Peyer's patch (tissue), 4 donors: ENCODE measurements at regions not wholly inside any gene's neighbourhood (a gene's known extent, or its start where the extent isn't known, plus 50 kb on each side); places are given as distances from the start of the nearest gene placed in this dataset.

ENCODE experiments used
- DNase-seq, 3 donors: peaks; one replicate each; pipeline ENCODE4 v3.0.0-alpha.2; 2017 to 2019
- H3K27ac ChIP-seq, 4 donors: fragments of 200-600 bp; sonication (generic); one replicate each; pipeline ENCODE4 v1.5.1; 2016 to 2019
- H3K27me3 ChIP-seq, 2 donors: fragments of 200-600 bp; sonication (generic); one replicate each; pipeline ENCODE4 v1.5.1; 2019
- H3K36me3 ChIP-seq, 3 donors: fragments of 200-600 bp; sonication (generic); one replicate each; pipeline ENCODE4 v1.5.1; 2016 to 2019
- H3K4me1 ChIP-seq, 4 donors: fragments of 200-600 bp; sonication (generic); one replicate each; pipeline ENCODE4 v1.5.1; 2016 to 2019
- H3K4me3 ChIP-seq, 4 donors: fragments of 200-600 bp; sonication (generic); 1 replicate in 3 of 4; 2 replicates in 1 of 4; pipeline ENCODE4 v1.5.1; 2016 to 2019; ENCODE audit warnings: mild to moderate bottlenecking in 1 of 4
- H3K9me3 ChIP-seq, 4 donors: fragments of 200-600 bp; sonication (generic); one replicate each; pipeline ENCODE4 v1.5.1; 2016 to 2019; ENCODE audit warnings: mild to moderate bottlenecking in 1 of 4
- POLR2A ChIP-seq, 2 donors: fragments of 450-650 bp; IDR thresholded peaks; one replicate each; pipeline ENCODE4 v1.5.1; 2017; ENCODE audit warnings: antibody characterized with exemption in 2 of 2, mild to moderate bottlenecking in 2 of 2, moderate library complexity in 2 of 2
- TF ChIP-seq, protein P1 (sequence below), 6 experiments: fragments of 450-650 bp in 4 of 6; fragments of 200-600 bp in 2 of 6; sonication (generic) in 1 of 6; IDR thresholded peaks; one replicate each; pipeline ENCODE4 v1.5.1; 2017 to 2019; ENCODE audit warnings: antibody characterized with exemption in 6 of 6, mild to moderate bottlenecking in 3 of 6, moderate library complexity in 1 of 6

DNA sequence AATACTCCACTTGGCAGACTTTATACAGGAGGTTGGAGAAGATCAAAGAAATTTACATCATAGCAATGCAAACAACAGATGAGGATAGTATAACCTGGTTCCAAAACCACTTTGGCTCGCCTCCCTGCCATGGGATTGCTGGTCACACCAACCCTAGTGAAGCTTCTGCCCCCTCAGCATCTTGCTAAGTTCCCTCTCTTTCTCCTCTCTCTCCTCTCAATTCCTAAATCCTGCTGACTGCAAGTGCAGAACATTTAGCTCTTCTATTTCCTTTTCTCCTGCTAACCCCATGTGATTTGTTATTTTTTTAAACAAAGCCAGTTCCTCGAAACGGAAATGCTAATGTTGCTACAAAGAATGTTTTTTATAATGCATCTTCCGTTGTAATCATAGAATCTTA, 50.3 kb upstream of the LY86 start:
- DNase-seq = no peak
- H3K27me3 ChIP-seq = no peaks in the 10 kb centered on the region
- H3K9me3 ChIP-seq = no peaks in the 10 kb centered on the region
- TF ChIP-seq POLR2A (IDR thresholded peaks at IDR 0.05) = no peak
- TF ChIP-seq, protein P1, sequence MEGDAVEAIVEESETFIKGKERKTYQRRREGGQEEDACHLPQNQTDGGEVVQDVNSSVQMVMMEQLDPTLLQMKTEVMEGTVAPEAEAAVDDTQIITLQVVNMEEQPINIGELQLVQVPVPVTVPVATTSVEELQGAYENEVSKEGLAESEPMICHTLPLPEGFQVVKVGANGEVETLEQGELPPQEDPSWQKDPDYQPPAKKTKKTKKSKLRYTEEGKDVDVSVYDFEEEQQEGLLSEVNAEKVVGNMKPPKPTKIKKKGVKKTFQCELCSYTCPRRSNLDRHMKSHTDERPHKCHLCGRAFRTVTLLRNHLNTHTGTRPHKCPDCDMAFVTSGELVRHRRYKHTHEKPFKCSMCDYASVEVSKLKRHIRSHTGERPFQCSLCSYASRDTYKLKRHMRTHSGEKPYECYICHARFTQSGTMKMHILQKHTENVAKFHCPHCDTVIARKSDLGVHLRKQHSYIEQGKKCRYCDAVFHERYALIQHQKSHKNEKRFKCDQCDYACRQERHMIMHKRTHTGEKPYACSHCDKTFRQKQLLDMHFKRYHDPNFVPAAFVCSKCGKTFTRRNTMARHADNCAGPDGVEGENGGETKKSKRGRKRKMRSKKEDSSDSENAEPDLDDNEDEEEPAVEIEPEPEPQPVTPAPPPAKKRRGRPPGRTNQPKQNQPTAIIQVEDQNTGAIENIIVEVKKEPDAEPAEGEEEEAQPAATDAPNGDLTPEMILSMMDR (IDR thresholded peaks at IDR 0.05) = no peak
- H3K27ac ChIP-seq = no peak overlapping the region
- H3K4me3 ChIP-seq = no peak overlapping the region
- no peaks in the 10 kb centered on the region for H3K4me1 ChIP-seq
- no peaks in the 10 kb centered on the region for H3K36me3 ChIP-seq
